ENCODE measurements at regions not wholly inside any gene's neighbourhood (a gene's known extent, or its start where the extent isn't known, plus 50 kb on each side); places are given as distances from the start of the nearest gene placed in this dataset.

- TF ChIP-seq AFF4 (CRISPR knock-in tag; IDR thresholded peaks at IDR 0.05) (no peak), NR2C1 (IDR thresholded peaks at IDR 0.05) (no peak), NR2C1 (tag; IDR thresholded peaks at IDR 0.05) (no peak), HMGXB4 (CRISPR knock-in tag; IDR thresholded peaks at IDR 0.05) (no peak), CREB3L1 (IDR thresholded peaks at IDR 0.05; ENCODE audit: borderline replicate concordance, low read depth) (no peak), SAFB2 (IDR thresholded peaks at IDR 0.05; ENCODE audit: borderline replicate concordance, low read depth, low read length, severe bottlenecking) (no peak), ZBTB43 (CRISPR knock-in tag; IDR thresholded peaks at IDR 0.05) (no peak), MEF2D (tag; conservative IDR thresholded peaks at IDR 0.05; ENCODE audit: low read depth) (no peak)
These were observed 821.5 kb downstream of the CDH8 start (continued) for GRCh38 chr16:61214780-61215179.
